Vagina (tissue), 2 donors: ENCODE measurements at regions not wholly inside any gene's neighbourhood (a gene's known extent, or its start where the extent isn't known, plus 50 kb on each side); places are given as distances from the start of the nearest gene placed in this dataset.

Experiments used
- DNase-seq, 2 donors: peaks; one replicate each; pipeline ENCODE4 v3.0.0-alpha.2; 2017; ENCODE audit errors: extremely low spot score in 2 of 2
- H3K27ac ChIP-seq: fragments of 200-600 bp; sonication (generic); one replicate; pipeline ENCODE4 v1.5.1; 2019
- H3K27me3 ChIP-seq: fragments of 200-600 bp; sonication (generic); one replicate; pipeline ENCODE4 v1.5.1; 2019
- H3K36me3 ChIP-seq, 2 donors: fragments of 200-600 bp; sonication (generic); one replicate each; pipeline ENCODE4 v1.5.1; 2017 to 2019
- H3K4me1 ChIP-seq: fragments of 200-600 bp; sonication (generic); one replicate; pipeline ENCODE4 v1.5.1; 2019
- H3K4me3 ChIP-seq, 2 donors: fragments of 200-600 bp; sonication (generic); 1 replicate in 1 of 2; 2 replicates in 1 of 2; pipeline ENCODE4 v1.5.1; 2016 to 2019
- H3K9me3 ChIP-seq: fragments of 200-600 bp; sonication (generic); one replicate; pipeline ENCODE4 v1.5.1; 2019
- CTCF ChIP-seq, 3 experiments: fragments of 450-650 bp in 2 of 3; fragments of 200-600 bp in 1 of 3; sonication (generic) in 1 of 3; IDR thresholded peaks; one replicate each; pipeline ENCODE4 v1.5.1; 2017 to 2019; ENCODE audit warnings: antibody characterized with exemption in 3 of 3, mild to moderate bottlenecking in 2 of 3, moderate library complexity in 2 of 3
- POLR2A ChIP-seq, 2 donors: fragments of 450-650 bp; IDR thresholded peaks; one replicate each; pipeline ENCODE4 v1.6.1; 2017; ENCODE audit warnings: antibody characterized with exemption in 2 of 2, mild to moderate bottlenecking in 2 of 2, moderate library complexity in 2 of 2
- POLR2AphosphoS5 ChIP-seq, 2 donors: sonication (generic); formaldehyde crosslinking; IDR thresholded peaks; one replicate each; pipeline ENCODE4 v1.9.0; 2017; ENCODE audit warnings: antibody characterized with exemption in 2 of 2, mild to moderate bottlenecking in 2 of 2, low read depth in 1 of 2; ENCODE audit not compliant: insufficient read depth in 1 of 2
- intact Hi-C: fragments of 100-400 bp; cut with DNase I; formaldehyde crosslinking; loops from one replicate; pipeline ENCODE4 v1.15.1; 2023

- H3K27ac ChIP-seq = no peak overlapping the region
Measured at GRCh38 chr1:221891708-221892107, 149.8 kb upstream of the DUSP10 start.

GRCh38 chr1:221888801-221889200 lies 146.9 kb upstream of the DUSP10 start:
- intact Hi-C loops = no loop called here
- Histone ChIP-seq H3K27me3 (no peaks in the 10 kb centered on the region), H3K4me1 (peaks cover 10% of the 10 kb centered on the region), H3K36me3 (no peaks in the 10 kb centered on the region), H3K4me3 (no peak overlapping the region), H3K27ac (no peak overlapping the region), H3K9me3 (no peaks in the 10 kb centered on the region)
- no peak for DNase-seq
- TF ChIP-seq POLR2A (IDR thresholded peaks at IDR 0.05) = no peak

More at GRCh38 chr1:221891708-221892107, 149.8 kb upstream of the DUSP10 start:
- no peaks in the 10 kb centered on the region for H3K36me3 ChIP-seq
- H3K27me3 ChIP-seq = no peaks in the 10 kb centered on the region
- intact Hi-C loops = no loop called here
- H3K4me1 ChIP-seq = peaks cover 8% of the 10 kb centered on the region
- TF ChIP-seq CTCF (IDR thresholded peaks at IDR 0.05) (no peak), POLR2A (IDR thresholded peaks at IDR 0.05) (no peak), POLR2AphosphoS5 (IDR thresholded peaks at IDR 0.05; ENCODE audit: insufficient read depth in 1 of 2, low read depth in 1 of 2) (no peak)
- H3K9me3 ChIP-seq = no peaks in the 10 kb centered on the region
- no peak overlapping the region for H3K4me3 ChIP-seq
- no peak for DNase-seq

- peaks cover 10% of the 10 kb centered on the region for H3K4me1 ChIP-seq
- no peaks in the 10 kb centered on the region for H3K36me3 ChIP-seq
- H3K27me3 ChIP-seq = no peaks in the 10 kb centered on the region
- no peak overlapping the region for H3K4me3 ChIP-seq
- no peaks in the 10 kb centered on the region for H3K9me3 ChIP-seq
- no peak overlapping the region for H3K27ac ChIP-seq
- TF ChIP-seq POLR2AphosphoS5 (IDR thresholded peaks at IDR 0.05; ENCODE audit: insufficient read depth in 1 of 2, low read depth in 1 of 2) (no peak), CTCF (IDR thresholded peaks at IDR 0.05) (no peak), POLR2A (IDR thresholded peaks at IDR 0.05) (no peak)
- intact Hi-C loops = no loop called here
- no peak for DNase-seq
Measured at GRCh38 chr1:221888218-221888617, 146.3 kb upstream of the DUSP10 start.

- no peak for DNase-seq
- Histone ChIP-seq H3K9me3 (no peaks in the 10 kb centered on the region), H3K27ac (no peak overlapping the region), H3K4me1 (peaks cover 10% of the 10 kb centered on the region), H3K36me3 (no peaks in the 10 kb centered on the region), H3K27me3 (no peaks in the 10 kb centered on the region), H3K4me3 (no peak overlapping the region)
- intact Hi-C loops = no loop called here
- TF ChIP-seq CTCF (IDR thresholded peaks at IDR 0.05) (no peak), POLR2AphosphoS5 (IDR thresholded peaks at IDR 0.05; ENCODE audit: insufficient read depth in 1 of 2, low read depth in 1 of 2) (no peak), POLR2A (IDR thresholded peaks at IDR 0.05) (no peak)
Measured at GRCh38 chr1:221887758-221888157, 145.9 kb upstream of the DUSP10 start.

GRCh38 chr1:221887415-221887746 lies 145.5 kb upstream of the DUSP10 start:
- H3K27ac ChIP-seq = no peak overlapping the region
- intact Hi-C loops = no loop called here
- TF ChIP-seq POLR2AphosphoS5 (IDR thresholded peaks at IDR 0.05; ENCODE audit: insufficient read depth in 1 of 2, low read depth in 1 of 2) (no peak), CTCF (IDR thresholded peaks at IDR 0.05) (no peak), POLR2A (IDR thresholded peaks at IDR 0.05) (no peak)

More at GRCh38 chr1:221887415-221887746, 145.5 kb upstream of the DUSP10 start:
- no peak for DNase-seq
- H3K9me3 ChIP-seq = no peaks in the 10 kb centered on the region
- no peak overlapping the region for H3K4me3 ChIP-seq
- no peaks in the 10 kb centered on the region for H3K27me3 ChIP-seq
- H3K4me1 ChIP-seq = peaks cover 10% of the 10 kb centered on the region
- H3K36me3 ChIP-seq = no peaks in the 10 kb centered on the region
